HG03432 (cell line): ENCODE measurements at regions not wholly inside any gene's neighbourhood (a gene's known extent, or its start where the extent isn't known, plus 50 kb on each side); places are given as distances from the start of the nearest gene placed in this dataset.
"Not testable (repeated sequence)": the region's sequence is repeated elsewhere in the genome, so short reads cannot be mapped to it uniquely, and the experiment has no call there.

Source experiments
- ATAC-seq: cut with Tn5 transposase; IDR thresholded peaks from one replicate; pipeline ENCODE4 v1.9.1; 2021; ENCODE audit warnings: mild to moderate bottlenecking, moderate library complexity; ENCODE audit not compliant: unreplicated experiment

- no peak for ATAC-seq
These were observed 1693.4 kb downstream of the NCAM2 start for GRCh38 chr21:22691658-22692057.

GRCh38 chr21:22703521-22703920, 1705.3 kb downstream of the NCAM2 start:
- no peak for ATAC-seq

GRCh38 chr21:22710721-22711120, 1712.5 kb downstream of the NCAM2 start:
- no peak for ATAC-seq

- no peak for ATAC-seq
These were observed 1713.4 kb downstream of the NCAM2 start for GRCh38 chr21:22711636-22712035.

GRCh38 chr21:22725436-22725835, 1727.2 kb downstream of the NCAM2 start:
- ATAC-seq, result peak; percentile 96

GRCh38 chr21:22728091-22728490, 1729.9 kb downstream of the NCAM2 start:
- ATAC-seq, result no peak

- ATAC-seq, result no peak
These were observed 1744.9 kb downstream of the NCAM2 start for GRCh38 chr21:22743085-22743484.

- ATAC-seq, result no peak
These were observed 1756.5 kb downstream of the NCAM2 start for GRCh38 chr21:22754746-22755145.

- ATAC-seq, result no peak
These were observed 1760.3 kb downstream of the NCAM2 start for GRCh38 chr21:22758478-22758877.

- no peak for ATAC-seq
These were observed 1764.3 kb downstream of the NCAM2 start for GRCh38 chr21:22762463-22762862.

- ATAC-seq, result no peak
These were observed 1765.2 kb downstream of the NCAM2 start for GRCh38 chr21:22763442-22763841.

GRCh38 chr21:22764222-22764621, 1766.0 kb downstream of the NCAM2 start:
- ATAC-seq, result no peak

- ATAC-seq, result no peak
These were observed 1793.2 kb downstream of the NCAM2 start for GRCh38 chr21:22791376-22791775.

- ATAC-seq, result peak; percentile 53
These were observed 1793.9 kb downstream of the NCAM2 start for GRCh38 chr21:22791986-22792560.

- ATAC-seq, result no peak
These were observed 1796.9 kb downstream of the NCAM2 start for GRCh38 chr21:22795091-22795490.

GRCh38 chr21:22795644-22796043, 1797.4 kb downstream of the NCAM2 start:
- ATAC-seq, result no peak

GRCh38 chr21:22796147-22796546, 1797.9 kb downstream of the NCAM2 start:
- no peak for ATAC-seq

- no peak for ATAC-seq
These were observed 1805.9 kb downstream of the NCAM2 start for GRCh38 chr21:22804151-22804550.

- no peak for ATAC-seq
These were observed 1808.1 kb downstream of the NCAM2 start for GRCh38 chr21:22806278-22806677.

- no peak for ATAC-seq
These were observed 1815.0 kb downstream of the NCAM2 start for GRCh38 chr21:22813201-22813600.

- ATAC-seq, result not testable (repeated sequence)
These were observed 1820.7 kb downstream of the NCAM2 start for GRCh38 chr21:22818681-22819485.

GRCh38 chr21:22827422-22827821, 1829.2 kb downstream of the NCAM2 start:
- ATAC-seq, result no peak

GRCh38 chr21:22842875-22843274, 1844.7 kb downstream of the NCAM2 start:
- ATAC-seq, result no peak
